ENCODE measurements at regions not wholly inside any gene's neighbourhood (a gene's known extent, or its start where the extent isn't known, plus 50 kb on each side); places are given as distances from the start of the nearest gene placed in this dataset.

DNA sequence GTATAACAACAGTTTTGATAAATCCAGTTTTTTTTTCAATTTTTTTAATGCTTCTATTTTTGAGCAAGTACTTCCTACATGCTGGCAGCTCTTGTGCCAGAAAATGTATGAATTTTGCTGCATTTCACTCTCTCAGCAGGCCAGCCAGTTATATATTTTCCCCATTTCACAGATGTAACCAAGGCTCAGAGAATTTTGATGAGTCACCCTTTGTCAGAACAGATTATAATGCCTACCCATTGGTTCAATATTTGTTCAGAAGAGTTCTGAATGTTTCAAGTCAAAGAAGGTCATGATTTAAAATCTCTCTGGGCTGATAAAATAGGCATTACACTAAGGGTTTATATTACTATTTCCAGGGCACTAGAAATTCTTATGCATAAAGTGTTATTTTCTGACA, 452.2 kb downstream of the RWDD3 start:
- CTCF ChIA-PET, result interaction anchor here (0.6 kb wide), 1 partner anchor 858 kb away, joined by 6 read pairs; no protein-coding TSS in a partner anchor
- TF ChIP-seq, protein P1, sequence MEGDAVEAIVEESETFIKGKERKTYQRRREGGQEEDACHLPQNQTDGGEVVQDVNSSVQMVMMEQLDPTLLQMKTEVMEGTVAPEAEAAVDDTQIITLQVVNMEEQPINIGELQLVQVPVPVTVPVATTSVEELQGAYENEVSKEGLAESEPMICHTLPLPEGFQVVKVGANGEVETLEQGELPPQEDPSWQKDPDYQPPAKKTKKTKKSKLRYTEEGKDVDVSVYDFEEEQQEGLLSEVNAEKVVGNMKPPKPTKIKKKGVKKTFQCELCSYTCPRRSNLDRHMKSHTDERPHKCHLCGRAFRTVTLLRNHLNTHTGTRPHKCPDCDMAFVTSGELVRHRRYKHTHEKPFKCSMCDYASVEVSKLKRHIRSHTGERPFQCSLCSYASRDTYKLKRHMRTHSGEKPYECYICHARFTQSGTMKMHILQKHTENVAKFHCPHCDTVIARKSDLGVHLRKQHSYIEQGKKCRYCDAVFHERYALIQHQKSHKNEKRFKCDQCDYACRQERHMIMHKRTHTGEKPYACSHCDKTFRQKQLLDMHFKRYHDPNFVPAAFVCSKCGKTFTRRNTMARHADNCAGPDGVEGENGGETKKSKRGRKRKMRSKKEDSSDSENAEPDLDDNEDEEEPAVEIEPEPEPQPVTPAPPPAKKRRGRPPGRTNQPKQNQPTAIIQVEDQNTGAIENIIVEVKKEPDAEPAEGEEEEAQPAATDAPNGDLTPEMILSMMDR (IDR thresholded peaks at IDR 0.05; ENCODE audit: unreplicated experiment), result no peak
- no peak overlapping the region for H3K27ac Mint-ChIP-seq (ENCODE audit: unreplicated experiment)
- H3K9me3 Mint-ChIP-seq (ENCODE audit: low read depth, unreplicated experiment), result no peaks in the 10 kb centered on the region
- intact Hi-C loops (cut with micrococcal nuclease; ENCODE audit: unreplicated experiment), result no loop called here
- no peaks in the 10 kb centered on the region for H3K27me3 Mint-ChIP-seq (ENCODE audit: unreplicated experiment)
- no peaks in the 10 kb centered on the region for H3K4me1 Mint-ChIP-seq (ENCODE audit: low read depth, unreplicated experiment)
- no peak for DNase-seq
- BruUV-seq (replicated peaks), result no TSS peak
- no peak overlapping the region for H3K4me3 Mint-ChIP-seq (ENCODE audit: low read depth, unreplicated experiment)
- H3K36me3 Mint-ChIP-seq (ENCODE audit: insufficient read depth, unreplicated experiment), result no peaks in the 10 kb centered on the region

DNA sequence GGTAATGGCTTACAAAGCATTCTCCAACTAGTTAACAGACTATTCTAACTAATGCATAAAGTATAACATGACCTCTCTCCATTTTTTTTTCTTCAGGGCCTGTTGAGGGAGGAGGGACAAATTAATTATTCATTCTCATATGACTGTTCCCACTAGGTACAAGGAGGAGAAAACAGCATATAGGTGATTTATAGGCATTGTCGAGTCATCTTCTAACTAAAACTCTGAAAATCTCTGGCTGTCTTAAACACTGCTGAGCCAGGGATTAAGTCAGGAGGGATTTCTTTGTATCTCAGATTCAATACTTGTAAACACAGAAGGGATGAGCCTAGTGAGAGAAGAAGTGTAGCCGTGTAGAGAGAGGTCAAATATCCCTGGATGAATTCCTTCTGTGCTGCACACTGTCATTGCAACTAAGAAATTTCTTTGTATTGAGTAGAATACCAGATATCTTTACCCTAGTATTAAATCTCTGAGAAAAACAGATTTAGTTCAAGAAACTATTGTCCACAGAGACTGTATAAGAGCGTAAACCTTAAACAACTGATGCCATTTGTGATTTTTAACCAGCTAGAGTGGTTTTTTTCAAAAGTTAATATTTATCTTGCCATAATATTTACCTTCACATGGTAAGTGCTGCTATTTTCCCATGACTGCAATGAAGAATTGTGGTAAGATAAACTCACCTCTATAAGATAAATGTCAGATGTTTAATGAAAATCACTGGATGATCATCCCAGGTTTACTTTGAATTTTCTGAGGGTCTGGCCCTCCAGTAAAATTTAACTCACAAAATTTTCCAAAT, 465.3 kb downstream of the RWDD3 start:
- no peak for DNase-seq
- Mint-ChIP-seq H3K9me3 (ENCODE audit: low read depth, unreplicated experiment) (peaks cover 6% of the 10 kb centered on the region), H3K27ac (ENCODE audit: unreplicated experiment) (no peak overlapping the region), H3K4me3 (ENCODE audit: low read depth, unreplicated experiment) (no peak overlapping the region), H3K36me3 (ENCODE audit: insufficient read depth, unreplicated experiment) (no peaks in the 10 kb centered on the region), H3K4me1 (ENCODE audit: low read depth, unreplicated experiment) (no peaks in the 10 kb centered on the region), H3K27me3 (ENCODE audit: unreplicated experiment) (no peaks in the 10 kb centered on the region)
- intact Hi-C loops (cut with micrococcal nuclease; ENCODE audit: unreplicated experiment), result no loop called here
- TF ChIP-seq, protein P1 (IDR thresholded peaks at IDR 0.05; ENCODE audit: unreplicated experiment), result no peak
- no TSS peak for BruUV-seq (replicated peaks)
- CTCF ChIA-PET, result no interaction called here

DNA sequence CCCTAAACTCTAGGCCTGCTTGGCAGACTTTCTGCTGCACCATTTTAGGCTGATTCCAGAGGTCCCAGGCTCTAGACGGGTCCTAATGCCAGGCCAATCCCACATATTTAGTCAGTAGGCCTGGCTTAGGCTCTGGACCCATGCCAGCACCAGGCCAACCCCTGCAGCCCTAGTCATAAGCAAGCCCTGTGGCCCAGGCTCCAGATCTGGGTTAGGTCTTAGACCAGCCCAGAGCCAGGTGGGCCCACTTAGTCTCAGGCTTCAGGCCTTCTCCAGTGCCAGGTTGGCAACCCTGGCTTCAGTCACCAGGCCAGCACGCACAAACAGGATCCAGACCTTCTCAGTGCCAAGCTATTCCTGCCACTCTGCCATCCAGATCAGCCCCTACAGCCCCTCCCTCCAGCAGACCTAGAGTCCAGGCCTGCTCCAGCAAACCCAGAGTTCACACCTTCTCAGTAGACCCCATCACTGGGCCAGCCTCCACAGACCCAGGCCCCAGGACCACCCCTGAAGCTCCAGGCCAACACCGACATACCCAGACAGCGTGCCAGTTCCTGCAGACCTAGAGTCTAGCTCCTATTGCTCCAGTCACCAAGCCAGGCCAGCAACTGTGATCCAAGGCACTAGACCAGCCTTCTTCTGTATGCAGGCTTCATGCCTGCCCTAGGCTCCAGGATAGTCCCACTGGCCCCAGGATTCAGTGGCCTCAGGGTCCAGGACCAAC, 467.6 kb downstream of the RWDD3 start:
- intact Hi-C loops (cut with micrococcal nuclease; ENCODE audit: unreplicated experiment), result no loop called here
- TF ChIP-seq, protein P1 (IDR thresholded peaks at IDR 0.05; ENCODE audit: unreplicated experiment), result no peak
- CTCF ChIA-PET, result no interaction called here
- no peaks in the 10 kb centered on the region for H3K4me1 Mint-ChIP-seq (ENCODE audit: low read depth, unreplicated experiment)
- BruUV-seq (replicated peaks), result no TSS peak
- H3K36me3 Mint-ChIP-seq (ENCODE audit: insufficient read depth, unreplicated experiment), result no peaks in the 10 kb centered on the region
- H3K27me3 Mint-ChIP-seq (ENCODE audit: unreplicated experiment), result no peaks in the 10 kb centered on the region
- peaks cover 13% of the 10 kb centered on the region for H3K9me3 Mint-ChIP-seq (ENCODE audit: low read depth, unreplicated experiment)
- DNase-seq, result no peak
- H3K4me3 Mint-ChIP-seq (ENCODE audit: low read depth, unreplicated experiment), result no peak overlapping the region
- H3K27ac Mint-ChIP-seq (ENCODE audit: unreplicated experiment), result no peak overlapping the region

DNA sequence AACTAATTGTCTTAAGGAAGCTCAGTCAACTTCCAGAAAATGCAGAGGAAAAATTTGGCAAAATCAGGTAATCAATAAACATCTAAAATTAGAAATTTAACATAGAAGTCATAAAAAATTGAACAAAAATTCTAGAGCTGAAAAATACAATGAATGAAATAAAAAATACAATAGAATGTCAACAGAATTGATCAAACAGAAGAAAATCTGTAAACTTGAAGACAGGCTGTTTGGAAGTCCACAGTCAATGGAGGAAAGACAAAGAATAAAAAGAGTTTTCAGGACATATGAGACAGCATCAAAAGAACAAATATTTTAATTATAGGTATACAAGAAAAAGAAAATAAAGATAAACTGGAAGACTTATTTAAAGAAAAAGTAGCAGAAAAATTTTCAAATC, 469.0 kb downstream of the RWDD3 start:
- CTCF ChIA-PET, result no interaction called here
- Mint-ChIP-seq H3K36me3 (ENCODE audit: insufficient read depth, unreplicated experiment) (no peaks in the 10 kb centered on the region), H3K27ac (ENCODE audit: unreplicated experiment) (no peak overlapping the region), H3K27me3 (ENCODE audit: unreplicated experiment) (no peaks in the 10 kb centered on the region), H3K4me1 (ENCODE audit: low read depth, unreplicated experiment) (no peaks in the 10 kb centered on the region), H3K9me3 (ENCODE audit: low read depth, unreplicated experiment) (peaks cover 13% of the 10 kb centered on the region), H3K4me3 (ENCODE audit: low read depth, unreplicated experiment) (no peak overlapping the region)
- DNase-seq, result no peak
- intact Hi-C loops (cut with micrococcal nuclease; ENCODE audit: unreplicated experiment), result no loop called here
- TF ChIP-seq, protein P1 (IDR thresholded peaks at IDR 0.05; ENCODE audit: unreplicated experiment), result no peak
- no TSS peak for BruUV-seq (replicated peaks)

Measured in Calu3 (cell line).